ENCODE measurements at regions not wholly inside any gene's neighbourhood (a gene's known extent, or its start where the extent isn't known, plus 50 kb on each side); places are given as distances from the start of the nearest gene placed in this dataset.

DNA sequence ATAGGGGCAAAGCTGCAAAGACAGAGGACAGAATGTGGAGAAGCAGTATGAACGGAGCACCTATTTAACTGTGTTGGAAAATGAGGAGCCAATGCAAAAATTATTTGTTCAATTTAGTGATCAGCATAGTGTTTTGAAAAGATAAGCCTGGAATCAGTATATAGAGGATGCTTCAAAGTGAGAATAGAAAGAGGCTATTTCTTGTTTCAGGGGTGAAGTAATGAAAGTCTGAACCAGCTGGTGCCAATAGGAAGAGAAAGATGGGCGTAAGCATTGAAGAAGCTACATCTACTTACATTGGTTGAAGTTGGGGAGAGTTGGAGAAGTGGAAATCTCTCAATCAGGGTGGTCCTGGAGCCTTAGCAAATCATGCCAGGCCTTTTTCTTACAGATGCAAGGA is 77.3 kb upstream of the SLC38A4 start:
- no peak for ATAC-seq
- POLR2A ChIA-PET: no interaction called here

DNA sequence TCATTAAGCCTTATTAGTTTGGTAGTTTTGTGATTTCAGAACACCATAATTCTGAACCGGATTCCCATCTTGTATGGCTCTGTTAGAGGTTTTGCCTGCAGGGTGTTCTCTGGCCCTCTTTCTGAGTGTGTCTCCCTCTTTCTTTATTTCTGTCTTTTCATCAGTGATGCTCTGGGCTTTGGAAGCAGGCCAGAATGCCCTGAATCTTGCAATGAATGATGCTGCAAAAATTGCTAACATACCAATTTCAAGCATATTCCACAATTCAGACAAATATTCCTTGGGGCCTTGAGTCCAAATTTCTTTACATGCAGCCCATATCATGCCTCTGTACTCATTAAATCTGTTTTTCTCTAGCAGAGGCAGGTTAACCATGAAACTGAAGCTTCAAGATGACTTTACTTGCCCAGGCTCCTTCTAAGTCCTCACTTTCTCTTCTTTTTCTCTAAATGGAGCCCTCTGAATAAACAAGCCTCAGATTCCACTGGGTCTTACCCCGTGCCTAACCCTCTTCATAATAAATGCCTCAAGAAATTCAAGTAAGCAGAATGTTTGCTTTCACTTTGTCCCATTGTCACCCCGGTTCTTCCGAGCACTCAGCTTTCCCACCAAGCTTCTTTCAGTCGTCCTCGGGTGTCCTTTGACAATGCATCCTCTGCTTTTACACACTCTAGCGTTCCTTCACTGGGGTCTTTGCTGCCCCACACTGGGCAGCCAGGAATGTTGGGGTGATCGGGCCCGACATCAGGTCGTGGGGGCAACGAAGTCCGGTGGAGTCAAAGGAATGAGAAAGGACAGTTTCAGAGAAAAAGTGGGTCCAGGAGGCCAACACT is 78.8 kb upstream of the SLC38A4 start:
- ChIA-PET CTCF (interaction anchor here (0.6 kb wide), 1 partner anchor 136 kb away, joined by 3 read pairs; no protein-coding TSS in a partner anchor), POLR2A (no interaction called here)
- ATAC-seq (no peak), DNase-seq (ENCODE audit: low spot score) (no peak)
- H3K9me3 Mint-ChIP-seq: peaks cover under 1% of the 10 kb centered on the region; the same call in 1 of the 2 replicates
- no peaks in the 10 kb centered on the region; the same call in 1 of the 2 replicates for H3K36me3 Mint-ChIP-seq
- no peaks in the 10 kb centered on the region; the same call in 1 of the 2 replicates for H3K4me1 Mint-ChIP-seq
- H3K4me3 Mint-ChIP-seq: no peak overlapping the region
- H3K27ac Mint-ChIP-seq: 0 out of 2 replicates have a peak overlapping the region, but pooled peaks have one; percentile 4
- H3K27me3 Mint-ChIP-seq (ENCODE audit: low read depth): no peaks in the 10 kb centered on the region
- TF ChIP-seq ZNF219 (CRISPR knock-in tag; IDR thresholded peaks at IDR 0.05; ENCODE audit: borderline replicate concordance): no peak
- no peak for TF ChIP-seq JUN (CRISPR knock-in tag; IDR thresholded peaks at IDR 0.05)
- TF ChIP-seq, protein P1, sequence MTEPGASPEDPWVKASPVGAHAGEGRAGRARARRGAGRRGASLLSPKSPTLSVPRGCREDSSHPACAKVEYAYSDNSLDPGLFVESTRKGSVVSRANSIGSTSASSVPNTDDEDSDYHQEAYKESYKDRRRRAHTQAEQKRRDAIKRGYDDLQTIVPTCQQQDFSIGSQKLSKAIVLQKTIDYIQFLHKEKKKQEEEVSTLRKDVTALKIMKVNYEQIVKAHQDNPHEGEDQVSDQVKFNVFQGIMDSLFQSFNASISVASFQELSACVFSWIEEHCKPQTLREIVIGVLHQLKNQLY (CRISPR knock-in tag; IDR thresholded peaks at IDR 0.05): no peak
- no peak for TF ChIP-seq NFATC4 (CRISPR knock-in tag; IDR thresholded peaks at IDR 0.05)
- no peak for TF ChIP-seq SOX15 (CRISPR knock-in tag; IDR thresholded peaks at IDR 0.05)
- TF ChIP-seq, protein P2, sequence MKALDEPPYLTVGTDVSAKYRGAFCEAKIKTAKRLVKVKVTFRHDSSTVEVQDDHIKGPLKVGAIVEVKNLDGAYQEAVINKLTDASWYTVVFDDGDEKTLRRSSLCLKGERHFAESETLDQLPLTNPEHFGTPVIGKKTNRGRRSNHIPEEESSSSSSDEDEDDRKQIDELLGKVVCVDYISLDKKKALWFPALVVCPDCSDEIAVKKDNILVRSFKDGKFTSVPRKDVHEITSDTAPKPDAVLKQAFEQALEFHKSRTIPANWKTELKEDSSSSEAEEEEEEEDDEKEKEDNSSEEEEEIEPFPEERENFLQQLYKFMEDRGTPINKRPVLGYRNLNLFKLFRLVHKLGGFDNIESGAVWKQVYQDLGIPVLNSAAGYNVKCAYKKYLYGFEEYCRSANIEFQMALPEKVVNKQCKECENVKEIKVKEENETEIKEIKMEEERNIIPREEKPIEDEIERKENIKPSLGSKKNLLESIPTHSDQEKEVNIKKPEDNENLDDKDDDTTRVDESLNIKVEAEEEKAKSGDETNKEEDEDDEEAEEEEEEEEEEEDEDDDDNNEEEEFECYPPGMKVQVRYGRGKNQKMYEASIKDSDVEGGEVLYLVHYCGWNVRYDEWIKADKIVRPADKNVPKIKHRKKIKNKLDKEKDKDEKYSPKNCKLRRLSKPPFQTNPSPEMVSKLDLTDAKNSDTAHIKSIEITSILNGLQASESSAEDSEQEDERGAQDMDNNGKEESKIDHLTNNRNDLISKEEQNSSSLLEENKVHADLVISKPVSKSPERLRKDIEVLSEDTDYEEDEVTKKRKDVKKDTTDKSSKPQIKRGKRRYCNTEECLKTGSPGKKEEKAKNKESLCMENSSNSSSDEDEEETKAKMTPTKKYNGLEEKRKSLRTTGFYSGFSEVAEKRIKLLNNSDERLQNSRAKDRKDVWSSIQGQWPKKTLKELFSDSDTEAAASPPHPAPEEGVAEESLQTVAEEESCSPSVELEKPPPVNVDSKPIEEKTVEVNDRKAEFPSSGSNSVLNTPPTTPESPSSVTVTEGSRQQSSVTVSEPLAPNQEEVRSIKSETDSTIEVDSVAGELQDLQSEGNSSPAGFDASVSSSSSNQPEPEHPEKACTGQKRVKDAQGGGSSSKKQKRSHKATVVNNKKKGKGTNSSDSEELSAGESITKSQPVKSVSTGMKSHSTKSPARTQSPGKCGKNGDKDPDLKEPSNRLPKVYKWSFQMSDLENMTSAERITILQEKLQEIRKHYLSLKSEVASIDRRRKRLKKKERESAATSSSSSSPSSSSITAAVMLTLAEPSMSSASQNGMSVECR (CRISPR knock-in tag; IDR thresholded peaks at IDR 0.05; ENCODE audit: borderline replicate concordance): no peak

More for the DNA sequence above, 77.3 kb upstream of the SLC38A4 start:
- no peaks in the 10 kb centered on the region for H3K27me3 Mint-ChIP-seq (ENCODE audit: low read depth)
- no peak for DNase-seq (ENCODE audit: low spot score)
- H3K27ac Mint-ChIP-seq: no peak overlapping the region
- no peaks in the 10 kb centered on the region for H3K36me3 Mint-ChIP-seq
- TF ChIP-seq, protein P3, sequence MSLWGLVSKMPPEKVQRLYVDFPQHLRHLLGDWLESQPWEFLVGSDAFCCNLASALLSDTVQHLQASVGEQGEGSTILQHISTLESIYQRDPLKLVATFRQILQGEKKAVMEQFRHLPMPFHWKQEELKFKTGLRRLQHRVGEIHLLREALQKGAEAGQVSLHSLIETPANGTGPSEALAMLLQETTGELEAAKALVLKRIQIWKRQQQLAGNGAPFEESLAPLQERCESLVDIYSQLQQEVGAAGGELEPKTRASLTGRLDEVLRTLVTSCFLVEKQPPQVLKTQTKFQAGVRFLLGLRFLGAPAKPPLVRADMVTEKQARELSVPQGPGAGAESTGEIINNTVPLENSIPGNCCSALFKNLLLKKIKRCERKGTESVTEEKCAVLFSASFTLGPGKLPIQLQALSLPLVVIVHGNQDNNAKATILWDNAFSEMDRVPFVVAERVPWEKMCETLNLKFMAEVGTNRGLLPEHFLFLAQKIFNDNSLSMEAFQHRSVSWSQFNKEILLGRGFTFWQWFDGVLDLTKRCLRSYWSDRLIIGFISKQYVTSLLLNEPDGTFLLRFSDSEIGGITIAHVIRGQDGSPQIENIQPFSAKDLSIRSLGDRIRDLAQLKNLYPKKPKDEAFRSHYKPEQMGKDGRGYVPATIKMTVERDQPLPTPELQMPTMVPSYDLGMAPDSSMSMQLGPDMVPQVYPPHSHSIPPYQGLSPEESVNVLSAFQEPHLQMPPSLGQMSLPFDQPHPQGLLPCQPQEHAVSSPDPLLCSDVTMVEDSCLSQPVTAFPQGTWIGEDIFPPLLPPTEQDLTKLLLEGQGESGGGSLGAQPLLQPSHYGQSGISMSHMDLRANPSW (CRISPR knock-in tag; conservative IDR thresholded peaks at IDR 0.05; ENCODE audit: low read depth): no peak
- no peak for TF ChIP-seq ZNF219 (CRISPR knock-in tag; IDR thresholded peaks at IDR 0.05; ENCODE audit: borderline replicate concordance)
- no peak for TF ChIP-seq GABPB1 (CRISPR knock-in tag; IDR thresholded peaks at IDR 0.05)
- TF ChIP-seq ZNF121 (CRISPR knock-in tag; IDR thresholded peaks at IDR 0.05): no peak
- TF ChIP-seq CREB1 (CRISPR knock-in tag; IDR thresholded peaks at IDR 0.05): no peak
- TF ChIP-seq SMAD4 (CRISPR knock-in tag; IDR thresholded peaks at IDR 0.05): no peak
- TF ChIP-seq, protein P4, sequence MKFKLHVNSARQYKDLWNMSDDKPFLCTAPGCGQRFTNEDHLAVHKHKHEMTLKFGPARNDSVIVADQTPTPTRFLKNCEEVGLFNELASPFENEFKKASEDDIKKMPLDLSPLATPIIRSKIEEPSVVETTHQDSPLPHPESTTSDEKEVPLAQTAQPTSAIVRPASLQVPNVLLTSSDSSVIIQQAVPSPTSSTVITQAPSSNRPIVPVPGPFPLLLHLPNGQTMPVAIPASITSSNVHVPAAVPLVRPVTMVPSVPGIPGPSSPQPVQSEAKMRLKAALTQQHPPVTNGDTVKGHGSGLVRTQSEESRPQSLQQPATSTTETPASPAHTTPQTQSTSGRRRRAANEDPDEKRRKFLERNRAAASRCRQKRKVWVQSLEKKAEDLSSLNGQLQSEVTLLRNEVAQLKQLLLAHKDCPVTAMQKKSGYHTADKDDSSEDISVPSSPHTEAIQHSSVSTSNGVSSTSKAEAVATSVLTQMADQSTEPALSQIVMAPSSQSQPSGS (CRISPR knock-in tag; IDR thresholded peaks at IDR 0.05; ENCODE audit: borderline replicate concordance, low read depth): no peak
- TF ChIP-seq, protein P5, sequence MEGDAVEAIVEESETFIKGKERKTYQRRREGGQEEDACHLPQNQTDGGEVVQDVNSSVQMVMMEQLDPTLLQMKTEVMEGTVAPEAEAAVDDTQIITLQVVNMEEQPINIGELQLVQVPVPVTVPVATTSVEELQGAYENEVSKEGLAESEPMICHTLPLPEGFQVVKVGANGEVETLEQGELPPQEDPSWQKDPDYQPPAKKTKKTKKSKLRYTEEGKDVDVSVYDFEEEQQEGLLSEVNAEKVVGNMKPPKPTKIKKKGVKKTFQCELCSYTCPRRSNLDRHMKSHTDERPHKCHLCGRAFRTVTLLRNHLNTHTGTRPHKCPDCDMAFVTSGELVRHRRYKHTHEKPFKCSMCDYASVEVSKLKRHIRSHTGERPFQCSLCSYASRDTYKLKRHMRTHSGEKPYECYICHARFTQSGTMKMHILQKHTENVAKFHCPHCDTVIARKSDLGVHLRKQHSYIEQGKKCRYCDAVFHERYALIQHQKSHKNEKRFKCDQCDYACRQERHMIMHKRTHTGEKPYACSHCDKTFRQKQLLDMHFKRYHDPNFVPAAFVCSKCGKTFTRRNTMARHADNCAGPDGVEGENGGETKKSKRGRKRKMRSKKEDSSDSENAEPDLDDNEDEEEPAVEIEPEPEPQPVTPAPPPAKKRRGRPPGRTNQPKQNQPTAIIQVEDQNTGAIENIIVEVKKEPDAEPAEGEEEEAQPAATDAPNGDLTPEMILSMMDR (IDR thresholded peaks at IDR 0.05): no peak
- TF ChIP-seq, protein P6, sequence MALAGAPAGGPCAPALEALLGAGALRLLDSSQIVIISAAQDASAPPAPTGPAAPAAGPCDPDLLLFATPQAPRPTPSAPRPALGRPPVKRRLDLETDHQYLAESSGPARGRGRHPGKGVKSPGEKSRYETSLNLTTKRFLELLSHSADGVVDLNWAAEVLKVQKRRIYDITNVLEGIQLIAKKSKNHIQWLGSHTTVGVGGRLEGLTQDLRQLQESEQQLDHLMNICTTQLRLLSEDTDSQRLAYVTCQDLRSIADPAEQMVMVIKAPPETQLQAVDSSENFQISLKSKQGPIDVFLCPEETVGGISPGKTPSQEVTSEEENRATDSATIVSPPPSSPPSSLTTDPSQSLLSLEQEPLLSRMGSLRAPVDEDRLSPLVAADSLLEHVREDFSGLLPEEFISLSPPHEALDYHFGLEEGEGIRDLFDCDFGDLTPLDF (CRISPR knock-in tag; IDR thresholded peaks at IDR 0.05): no peak
- TF ChIP-seq RELA (CRISPR knock-in tag; IDR thresholded peaks at IDR 0.05; ENCODE audit: borderline replicate concordance): no peak
- TF ChIP-seq EMX1 (CRISPR knock-in tag; IDR thresholded peaks at IDR 0.05): no peak
- no peak for TF ChIP-seq OVOL2 (CRISPR knock-in tag; IDR thresholded peaks at IDR 0.05; ENCODE audit: borderline replicate concordance)
- no peak for TF ChIP-seq NFATC4 (CRISPR knock-in tag; IDR thresholded peaks at IDR 0.05)
- TF ChIP-seq ELF4 (CRISPR knock-in tag; IDR thresholded peaks at IDR 0.05; ENCODE audit: low read depth): no peak
- TF ChIP-seq, protein P7, sequence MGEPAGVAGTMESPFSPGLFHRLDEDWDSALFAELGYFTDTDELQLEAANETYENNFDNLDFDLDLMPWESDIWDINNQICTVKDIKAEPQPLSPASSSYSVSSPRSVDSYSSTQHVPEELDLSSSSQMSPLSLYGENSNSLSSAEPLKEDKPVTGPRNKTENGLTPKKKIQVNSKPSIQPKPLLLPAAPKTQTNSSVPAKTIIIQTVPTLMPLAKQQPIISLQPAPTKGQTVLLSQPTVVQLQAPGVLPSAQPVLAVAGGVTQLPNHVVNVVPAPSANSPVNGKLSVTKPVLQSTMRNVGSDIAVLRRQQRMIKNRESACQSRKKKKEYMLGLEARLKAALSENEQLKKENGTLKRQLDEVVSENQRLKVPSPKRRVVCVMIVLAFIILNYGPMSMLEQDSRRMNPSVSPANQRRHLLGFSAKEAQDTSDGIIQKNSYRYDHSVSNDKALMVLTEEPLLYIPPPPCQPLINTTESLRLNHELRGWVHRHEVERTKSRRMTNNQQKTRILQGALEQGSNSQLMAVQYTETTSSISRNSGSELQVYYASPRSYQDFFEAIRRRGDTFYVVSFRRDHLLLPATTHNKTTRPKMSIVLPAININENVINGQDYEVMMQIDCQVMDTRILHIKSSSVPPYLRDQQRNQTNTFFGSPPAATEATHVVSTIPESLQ (CRISPR knock-in tag; IDR thresholded peaks at IDR 0.05): no peak
- H3K9me3 Mint-ChIP-seq: no peaks in the 10 kb centered on the region
- CTCF ChIA-PET: no interaction called here
- no peak overlapping the region for H3K4me3 Mint-ChIP-seq
- H3K4me1 Mint-ChIP-seq: no peaks in the 10 kb centered on the region; the same call in 1 of the 2 replicates

Measured in WTC11 (cell line).